Progenitor cell of endocrine pancreas (in vitro differentiated cells): ENCODE measurements at regions not wholly inside any gene's neighbourhood (a gene's known extent, or its start where the extent isn't known, plus 50 kb on each side); places are given as distances from the start of the nearest gene placed in this dataset.

Experiments
- DNase-seq: peaks from one replicate; pipeline ENCODE4 v3.0.0; 2021; ENCODE audit warnings: low spot score; ENCODE audit not compliant: unreplicated experiment
- H3K27ac Mint-ChIP-seq: 2 replicates; pipeline ENCODE4 v1.8.0; 2021; ENCODE audit warnings: mild to moderate bottlenecking, moderate library complexity, mixed read lengths
- H3K27me3 Mint-ChIP-seq: 2 replicates; pipeline ENCODE4 v1.8.0; 2021; ENCODE audit warnings: mixed read lengths
- H3K36me3 Mint-ChIP-seq: 2 replicates; pipeline ENCODE4 v1.8.0; 2022; ENCODE audit warnings: mixed read lengths; ENCODE audit not compliant: insufficient read depth
- H3K4me1 Mint-ChIP-seq: 2 replicates; pipeline ENCODE4 v1.8.0; 2021; ENCODE audit warnings: low read depth, mixed read lengths
- H3K4me3 Mint-ChIP-seq: 2 replicates; pipeline ENCODE4 v1.8.0; 2021; ENCODE audit warnings: low read depth, mild to moderate bottlenecking, moderate library complexity, mixed read lengths
- H3K9me3 Mint-ChIP-seq: 2 replicates; pipeline ENCODE4 v1.8.0; 2021; ENCODE audit warnings: low read depth, mixed read lengths
- TF ChIP-seq, protein P1 (sequence below): fragments of 200-600 bp; sonication (generic); IDR thresholded peaks from one replicate; pipeline ENCODE4 v1.5.0; 2021; ENCODE audit warnings: antibody characterized with exemption, mild to moderate bottlenecking; ENCODE audit not compliant: unreplicated experiment

GRCh38 chr15:100753503-100753902, 126.1 kb upstream of the ALDH1A3 start:
- peaks cover 6% of the 10 kb centered on the region for H3K9me3 Mint-ChIP-seq
- no peaks in the 10 kb centered on the region for H3K27me3 Mint-ChIP-seq
- peaks cover 1% of the 10 kb centered on the region for H3K36me3 Mint-ChIP-seq
- DNase-seq, result no peak
- TF ChIP-seq, protein P1, sequence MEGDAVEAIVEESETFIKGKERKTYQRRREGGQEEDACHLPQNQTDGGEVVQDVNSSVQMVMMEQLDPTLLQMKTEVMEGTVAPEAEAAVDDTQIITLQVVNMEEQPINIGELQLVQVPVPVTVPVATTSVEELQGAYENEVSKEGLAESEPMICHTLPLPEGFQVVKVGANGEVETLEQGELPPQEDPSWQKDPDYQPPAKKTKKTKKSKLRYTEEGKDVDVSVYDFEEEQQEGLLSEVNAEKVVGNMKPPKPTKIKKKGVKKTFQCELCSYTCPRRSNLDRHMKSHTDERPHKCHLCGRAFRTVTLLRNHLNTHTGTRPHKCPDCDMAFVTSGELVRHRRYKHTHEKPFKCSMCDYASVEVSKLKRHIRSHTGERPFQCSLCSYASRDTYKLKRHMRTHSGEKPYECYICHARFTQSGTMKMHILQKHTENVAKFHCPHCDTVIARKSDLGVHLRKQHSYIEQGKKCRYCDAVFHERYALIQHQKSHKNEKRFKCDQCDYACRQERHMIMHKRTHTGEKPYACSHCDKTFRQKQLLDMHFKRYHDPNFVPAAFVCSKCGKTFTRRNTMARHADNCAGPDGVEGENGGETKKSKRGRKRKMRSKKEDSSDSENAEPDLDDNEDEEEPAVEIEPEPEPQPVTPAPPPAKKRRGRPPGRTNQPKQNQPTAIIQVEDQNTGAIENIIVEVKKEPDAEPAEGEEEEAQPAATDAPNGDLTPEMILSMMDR, result no peak
- H3K27ac Mint-ChIP-seq, result no peak overlapping the region
- no peaks in the 10 kb centered on the region for H3K4me1 Mint-ChIP-seq
- H3K4me3 Mint-ChIP-seq, result no peak overlapping the region

- Mint-ChIP-seq H3K4me1 (peaks cover 17% of the 10 kb centered on the region), H3K4me3 (no peak overlapping the region), H3K9me3 (no peaks in the 10 kb centered on the region), H3K36me3 (peaks cover 1% of the 10 kb centered on the region), H3K27ac (no peak overlapping the region), H3K27me3 (peaks cover 21% of the 10 kb centered on the region)
- TF ChIP-seq, protein P1, result no peak
- DNase-seq, result no peak
These were observed 122.0 kb upstream of the ALDH1A3 start for GRCh38 chr15:100757661-100758060.

- H3K9me3 Mint-ChIP-seq, result no peaks in the 10 kb centered on the region
- no peak overlapping the region for H3K4me3 Mint-ChIP-seq
These were observed 121.1 kb upstream of the ALDH1A3 start for GRCh38 chr15:100758555-100758954.

DNA sequence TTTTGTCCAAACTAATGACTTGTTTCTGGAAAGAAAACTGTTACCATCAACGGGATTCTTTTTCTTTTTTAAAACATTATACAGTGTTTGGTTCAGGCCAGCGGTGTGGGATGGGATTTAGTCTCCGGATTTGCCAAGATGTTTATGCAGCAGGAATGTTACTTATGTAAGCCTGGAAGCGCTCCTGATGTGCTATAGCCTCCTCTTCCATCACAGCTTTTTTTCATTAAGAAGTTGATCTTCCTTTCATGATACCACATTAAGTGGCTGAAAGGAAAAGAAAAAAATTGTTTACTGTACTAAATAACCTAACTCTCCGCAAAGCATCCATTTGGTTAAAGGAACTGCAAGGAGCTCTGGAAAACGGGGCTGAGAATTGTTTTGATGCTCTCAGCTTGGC, 120.5 kb upstream of the ALDH1A3 start:
- Mint-ChIP-seq H3K9me3 (no peaks in the 10 kb centered on the region), H3K27ac (no peak overlapping the region), H3K4me1 (peaks cover 17% of the 10 kb centered on the region), H3K4me3 (no peak overlapping the region), H3K36me3 (peaks cover 1% of the 10 kb centered on the region), H3K27me3 (peaks cover 21% of the 10 kb centered on the region)
- DNase-seq, result no peak
- TF ChIP-seq, protein P1, result no peak

More at GRCh38 chr15:100758555-100758954, 121.1 kb upstream of the ALDH1A3 start:
- TF ChIP-seq, protein P1, result no peak
- H3K27ac Mint-ChIP-seq, result no peak overlapping the region
- DNase-seq, result no peak
- H3K4me1 Mint-ChIP-seq, result peaks cover 17% of the 10 kb centered on the region
- H3K36me3 Mint-ChIP-seq, result peaks cover 1% of the 10 kb centered on the region
- H3K27me3 Mint-ChIP-seq, result peaks cover 21% of the 10 kb centered on the region

- TF ChIP-seq, protein P1, result no peak
- Mint-ChIP-seq H3K36me3 (peaks cover 1% of the 10 kb centered on the region), H3K27me3 (peaks cover 23% of the 10 kb centered on the region), H3K9me3 (no peaks in the 10 kb centered on the region), H3K4me3 (no peak overlapping the region), H3K27ac (no peak overlapping the region), H3K4me1 (peaks cover 17% of the 10 kb centered on the region)
- no peak for DNase-seq
These were observed 119.8 kb upstream of the ALDH1A3 start for GRCh38 chr15:100759698-100760356.
